ENCODE measurements at regions not wholly inside any gene's neighbourhood (a gene's known extent, or its start where the extent isn't known, plus 50 kb on each side); places are given as distances from the start of the nearest gene placed in this dataset.

GRCh38 chr5:111602817-111603445, 90.6 kb upstream of the STARD4 start:
- no peak overlapping the region for H3K27ac Mint-ChIP-seq
- no peaks in the 10 kb centered on the region for H3K36me3 Mint-ChIP-seq
- no peak overlapping the region for H3K4me3 Mint-ChIP-seq
- H3K4me1 Mint-ChIP-seq, result no peaks in the 10 kb centered on the region
- H3K9me3 Mint-ChIP-seq, result no peaks in the 10 kb centered on the region
- H3K27me3 Mint-ChIP-seq, result no peaks in the 10 kb centered on the region

- Mint-ChIP-seq H3K4me3 (no peak overlapping the region), H3K27me3 (no peaks in the 10 kb centered on the region), H3K36me3 (no peaks in the 10 kb centered on the region), H3K27ac (no peak overlapping the region), H3K4me1 (no peaks in the 10 kb centered on the region), H3K9me3 (no peaks in the 10 kb centered on the region)
These were observed 86.7 kb upstream of the STARD4 start for GRCh38 chr5:111598996-111599395.

GRCh38 chr5:111597491-111597890, 85.2 kb upstream of the STARD4 start:
- no peak overlapping the region for H3K27ac Mint-ChIP-seq
- no peaks in the 10 kb centered on the region for H3K4me1 Mint-ChIP-seq
- no peaks in the 10 kb centered on the region for H3K36me3 Mint-ChIP-seq
- H3K27me3 Mint-ChIP-seq, result no peaks in the 10 kb centered on the region
- H3K4me3 Mint-ChIP-seq, result no peak overlapping the region
- H3K9me3 Mint-ChIP-seq, result no peaks in the 10 kb centered on the region

GRCh38 chr5:111596705-111597104, 84.4 kb upstream of the STARD4 start:
- Mint-ChIP-seq H3K27me3 (peaks cover under 1% of the 10 kb centered on the region), H3K9me3 (no peaks in the 10 kb centered on the region), H3K4me1 (no peaks in the 10 kb centered on the region), H3K36me3 (no peaks in the 10 kb centered on the region), H3K27ac (no peak overlapping the region), H3K4me3 (no peak overlapping the region)

GRCh38 chr5:111595425-111595824, 83.1 kb upstream of the STARD4 start:
- Mint-ChIP-seq H3K27ac (no peak overlapping the region), H3K36me3 (no peaks in the 10 kb centered on the region), H3K4me3 (no peak overlapping the region), H3K4me1 (no peaks in the 10 kb centered on the region), H3K9me3 (no peaks in the 10 kb centered on the region), H3K27me3 (peaks cover 2% of the 10 kb centered on the region)

GRCh38 chr5:111589316-111589715, 77.0 kb upstream of the STARD4 start:
- Mint-ChIP-seq H3K27ac (no peak overlapping the region), H3K9me3 (no peaks in the 10 kb centered on the region), H3K27me3 (peaks cover 7% of the 10 kb centered on the region), H3K4me1 (peaks cover 18% of the 10 kb centered on the region), H3K4me3 (no peak overlapping the region), H3K36me3 (no peaks in the 10 kb centered on the region)

- Mint-ChIP-seq H3K27me3 (peaks cover 7% of the 10 kb centered on the region), H3K4me3 (no peak overlapping the region), H3K27ac (no peak overlapping the region), H3K9me3 (no peaks in the 10 kb centered on the region), H3K36me3 (no peaks in the 10 kb centered on the region), H3K4me1 (peaks cover 22% of the 10 kb centered on the region)
These were observed 75.4 kb upstream of the STARD4 start for GRCh38 chr5:111587728-111588127.

GRCh38 chr5:111585946-111586345, 73.6 kb upstream of the STARD4 start:
- Mint-ChIP-seq H3K9me3 (peaks cover 5% of the 10 kb centered on the region), H3K36me3 (peaks cover 2% of the 10 kb centered on the region), H3K27me3 (peaks cover 8% of the 10 kb centered on the region), H3K27ac (no peak overlapping the region), H3K4me1 (peaks cover 22% of the 10 kb centered on the region), H3K4me3 (no peak overlapping the region)

GRCh38 chr5:111585291-111585690, 73.0 kb upstream of the STARD4 start:
- H3K36me3 Mint-ChIP-seq, result peaks cover 2% of the 10 kb centered on the region
- peaks cover 5% of the 10 kb centered on the region for H3K9me3 Mint-ChIP-seq
- H3K4me3 Mint-ChIP-seq, result no peak overlapping the region
- peaks cover 8% of the 10 kb centered on the region for H3K27me3 Mint-ChIP-seq
- H3K4me1 Mint-ChIP-seq, result peaks cover 22% of the 10 kb centered on the region
- H3K27ac Mint-ChIP-seq, result no peak overlapping the region

- Mint-ChIP-seq H3K36me3 (peaks cover 2% of the 10 kb centered on the region), H3K27ac (no peak overlapping the region), H3K9me3 (peaks cover 5% of the 10 kb centered on the region), H3K4me1 (peaks cover 22% of the 10 kb centered on the region), H3K4me3 (no peak overlapping the region), H3K27me3 (peaks cover 8% of the 10 kb centered on the region)
These were observed 72.3 kb upstream of the STARD4 start for GRCh38 chr5:111584651-111585050.

- Mint-ChIP-seq H3K27ac (no peak overlapping the region), H3K27me3 (peaks cover 8% of the 10 kb centered on the region), H3K4me1 (peaks cover 22% of the 10 kb centered on the region), H3K9me3 (peaks cover 5% of the 10 kb centered on the region), H3K36me3 (peaks cover 2% of the 10 kb centered on the region), H3K4me3 (no peak overlapping the region)
These were observed 71.4 kb upstream of the STARD4 start for GRCh38 chr5:111583758-111584203.

- Mint-ChIP-seq H3K9me3 (peaks cover 5% of the 10 kb centered on the region), H3K27ac (no peak overlapping the region), H3K4me3 (no peak overlapping the region)
These were observed 70.8 kb upstream of the STARD4 start for GRCh38 chr5:111582993-111583601.

GRCh38 chr5:111582451-111582850, 70.1 kb upstream of the STARD4 start:
- peaks cover 4% of the 10 kb centered on the region for H3K27me3 Mint-ChIP-seq
- peaks cover 9% of the 10 kb centered on the region for H3K4me1 Mint-ChIP-seq
- no peak overlapping the region for H3K27ac Mint-ChIP-seq
- H3K9me3 Mint-ChIP-seq, result peaks cover 5% of the 10 kb centered on the region
- H3K4me3 Mint-ChIP-seq, result no peak overlapping the region
- H3K36me3 Mint-ChIP-seq, result peaks cover 2% of the 10 kb centered on the region

More at GRCh38 chr5:111582993-111583601, 70.8 kb upstream of the STARD4 start:
- peaks cover 2% of the 10 kb centered on the region for H3K36me3 Mint-ChIP-seq
- H3K27me3 Mint-ChIP-seq, result peaks cover 4% of the 10 kb centered on the region
- H3K4me1 Mint-ChIP-seq, result peaks cover 15% of the 10 kb centered on the region

- peaks cover 3% of the 10 kb centered on the region for H3K27me3 Mint-ChIP-seq
- peaks cover 7% of the 10 kb centered on the region for H3K4me1 Mint-ChIP-seq
- peaks cover 2% of the 10 kb centered on the region for H3K36me3 Mint-ChIP-seq
- H3K4me3 Mint-ChIP-seq, result no peak overlapping the region
- no peak overlapping the region for H3K27ac Mint-ChIP-seq
- H3K9me3 Mint-ChIP-seq, result peaks cover 5% of the 10 kb centered on the region
These were observed 68.6 kb upstream of the STARD4 start for GRCh38 chr5:111580956-111581355.

- H3K9me3 Mint-ChIP-seq, result peaks cover 5% of the 10 kb centered on the region
- peaks cover 19% of the 10 kb centered on the region for H3K27me3 Mint-ChIP-seq
- H3K4me3 Mint-ChIP-seq, result no peak overlapping the region
- H3K27ac Mint-ChIP-seq, result no peak overlapping the region
- H3K36me3 Mint-ChIP-seq, result peaks cover 3% of the 10 kb centered on the region
- H3K4me1 Mint-ChIP-seq, result no peaks in the 10 kb centered on the region
These were observed 62.0 kb upstream of the STARD4 start for GRCh38 chr5:111574311-111574710.

GRCh38 chr5:111572561-111572960, 60.2 kb upstream of the STARD4 start:
- Mint-ChIP-seq H3K27me3 (peaks cover 21% of the 10 kb centered on the region), H3K36me3 (peaks cover 3% of the 10 kb centered on the region), H3K9me3 (peaks cover 5% of the 10 kb centered on the region), H3K27ac (no peak overlapping the region), H3K4me1 (no peaks in the 10 kb centered on the region), H3K4me3 (no peak overlapping the region)
